Skeletal muscle cell (primary cell): ENCODE measurements at regions not wholly inside any gene's neighbourhood (a gene's known extent, or its start where the extent isn't known, plus 50 kb on each side); places are given as distances from the start of the nearest gene placed in this dataset.

ENCODE experiments used
- DNase-seq: peaks from one replicate; pipeline ENCODE4 v3.0.0-alpha.2; 2010; ENCODE audit warnings: low read depth
- H3K4me3 ChIP-seq: 2 replicates; pipeline ENCODE4 v1.5.1; 2011; ENCODE audit warnings: low read depth, mild to moderate bottlenecking, control low read depth, low read length, moderate library complexity

DNA sequence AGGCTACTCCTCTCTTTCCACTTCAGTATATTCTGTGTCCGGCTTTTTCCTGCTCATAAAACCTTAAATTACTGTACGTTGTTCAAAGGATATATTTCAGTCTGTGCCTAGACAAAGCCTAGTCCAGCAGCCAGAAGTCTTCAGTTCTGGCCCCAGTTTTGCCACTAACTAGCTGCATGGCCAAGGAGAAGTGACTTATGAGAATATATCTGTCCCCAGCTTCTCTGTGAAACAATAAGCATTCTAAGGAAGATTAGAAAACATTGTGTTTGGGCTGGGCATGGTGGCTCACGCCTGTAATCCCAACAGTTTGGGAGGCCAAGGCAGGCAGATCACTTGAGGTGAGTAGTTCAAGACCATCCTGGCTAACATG lies 105.0 kb upstream of the HDAC9 start:
- H3K4me3 ChIP-seq: no peak overlapping the region
- no peak for DNase-seq

DNA sequence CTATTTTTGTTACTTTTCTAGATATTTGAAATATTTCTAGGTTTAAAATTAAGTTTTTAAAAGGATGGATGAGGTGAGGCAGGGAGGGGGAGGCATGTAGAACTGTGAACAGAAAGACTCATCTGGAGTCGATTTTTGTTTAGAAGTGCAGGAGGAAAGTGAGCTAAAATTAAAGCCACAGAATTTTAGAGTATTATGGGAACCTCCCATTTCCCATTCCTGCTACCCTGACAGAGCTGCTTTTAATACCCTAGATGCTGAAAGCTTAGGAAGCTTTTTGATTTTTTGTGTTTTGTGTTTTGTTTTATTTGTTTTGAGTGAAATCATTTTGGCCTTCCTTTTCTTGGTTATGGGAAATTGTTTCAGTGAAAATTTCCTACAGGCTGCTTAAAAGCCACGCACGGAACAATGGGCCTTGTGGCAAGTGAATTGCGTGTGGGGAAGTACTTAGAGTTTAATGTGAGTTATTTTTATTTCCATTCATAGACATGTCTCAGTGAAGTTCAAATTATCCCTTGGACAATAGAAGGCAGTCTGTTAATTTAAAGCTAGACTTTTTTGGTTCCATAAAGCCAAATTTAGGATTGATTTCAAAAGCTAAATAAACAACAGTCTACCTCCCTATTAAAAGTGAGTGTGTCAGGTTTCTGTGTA lies 102.0 kb upstream of the HDAC9 start:
- no peak for DNase-seq
- H3K4me3 ChIP-seq: no peak overlapping the region

DNA sequence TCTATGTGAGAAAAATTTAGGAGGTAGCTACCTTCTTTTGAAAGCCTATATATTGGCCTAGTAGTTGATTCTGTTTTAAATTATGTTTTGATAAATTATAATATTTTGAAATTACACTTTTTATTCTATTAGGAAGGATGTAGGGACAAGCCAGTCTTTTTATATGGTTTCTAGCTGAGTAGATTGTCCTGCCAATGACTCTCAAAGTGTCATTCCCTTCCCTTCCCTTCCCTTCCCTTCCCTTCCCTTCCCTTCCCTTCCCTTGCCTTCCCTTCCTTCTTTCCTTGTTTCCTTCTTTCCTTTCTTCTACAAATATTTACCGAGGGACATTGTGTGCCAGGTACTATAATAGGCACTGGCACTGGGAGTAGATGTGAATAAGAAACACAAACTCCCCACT lies 99.7 kb upstream of the HDAC9 start:
- DNase-seq: no peak
- H3K4me3 ChIP-seq: no peak overlapping the region

DNA sequence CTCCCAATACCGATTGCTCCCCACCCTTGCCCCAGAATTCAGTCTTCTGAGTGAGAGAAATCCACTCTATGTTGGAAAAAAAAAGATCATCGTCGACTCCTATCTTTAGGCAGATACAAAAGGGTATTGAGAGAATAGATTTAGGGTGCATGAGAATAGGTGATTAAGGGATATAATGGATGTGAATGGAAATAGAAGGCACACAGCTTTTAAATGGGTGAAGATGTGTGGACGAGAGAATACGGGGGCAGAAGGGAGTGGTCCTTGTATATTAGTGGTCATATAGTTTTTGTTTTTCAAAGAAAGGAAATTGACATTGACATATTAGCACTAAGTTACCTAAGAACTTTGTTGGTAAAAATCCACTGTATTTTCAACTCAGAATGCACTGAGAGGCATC lies 98.6 kb upstream of the HDAC9 start:
- H3K4me3 ChIP-seq: no peak overlapping the region
- no peak for DNase-seq

DNA sequence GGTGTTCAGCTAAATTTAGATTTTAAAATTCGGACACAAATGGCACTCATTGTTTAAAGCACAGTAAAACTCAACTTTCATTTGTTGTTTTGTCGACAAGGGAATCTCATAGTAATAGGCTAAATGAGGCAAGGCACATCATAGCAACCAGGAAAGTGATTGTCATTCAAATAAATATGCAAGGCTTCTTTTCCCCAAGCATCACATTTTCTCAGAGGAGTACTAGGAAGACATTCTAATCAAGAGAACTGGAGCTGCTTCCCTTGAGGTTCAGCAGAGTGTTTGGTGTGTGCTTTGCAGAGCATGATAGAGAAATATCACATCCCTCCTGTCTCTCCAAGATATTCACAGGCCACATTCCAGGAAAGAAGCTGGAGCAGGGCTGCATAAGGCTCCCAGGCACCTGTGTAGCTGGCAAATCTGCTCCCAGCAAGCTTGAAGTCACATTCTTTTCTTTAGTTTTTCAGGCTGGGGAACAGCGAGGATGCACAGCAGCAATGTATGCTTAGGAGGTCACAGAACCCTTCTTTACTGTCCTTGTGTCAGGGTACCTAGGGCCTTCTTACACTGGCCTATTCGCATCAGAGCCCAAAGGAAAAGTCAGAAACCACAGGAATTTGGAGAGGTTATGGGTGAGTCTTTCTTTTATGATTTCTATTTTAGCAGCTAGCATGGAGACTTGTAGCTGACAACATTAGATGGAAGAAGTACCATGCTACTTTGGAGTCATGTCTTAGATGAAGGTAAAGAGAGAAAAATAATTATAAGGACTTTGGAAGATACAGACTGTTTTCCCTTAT lies 95.9 kb upstream of the HDAC9 start:
- H3K4me3 ChIP-seq: no peak overlapping the region
- no peak for DNase-seq

DNA sequence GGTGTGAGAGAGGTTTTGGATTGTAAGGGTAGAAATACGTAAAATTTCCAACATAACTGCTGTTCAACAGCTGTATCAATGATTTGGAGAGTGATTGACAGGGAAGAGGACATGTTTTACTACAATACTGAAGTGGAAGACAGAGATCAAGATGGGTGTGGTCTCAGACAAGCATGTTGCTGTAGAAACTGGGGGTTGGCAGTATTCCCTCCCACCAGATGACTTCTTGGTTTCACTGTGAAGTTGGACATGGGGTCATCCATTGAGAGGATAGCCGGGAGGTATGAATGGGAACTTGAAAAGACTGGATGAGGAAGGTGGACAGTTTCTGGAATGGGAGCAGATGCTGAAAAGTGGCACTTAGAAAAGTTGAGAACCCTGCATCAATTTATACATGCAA lies 95.3 kb upstream of the HDAC9 start:
- DNase-seq: no peak
- no peak overlapping the region for H3K4me3 ChIP-seq

DNA sequence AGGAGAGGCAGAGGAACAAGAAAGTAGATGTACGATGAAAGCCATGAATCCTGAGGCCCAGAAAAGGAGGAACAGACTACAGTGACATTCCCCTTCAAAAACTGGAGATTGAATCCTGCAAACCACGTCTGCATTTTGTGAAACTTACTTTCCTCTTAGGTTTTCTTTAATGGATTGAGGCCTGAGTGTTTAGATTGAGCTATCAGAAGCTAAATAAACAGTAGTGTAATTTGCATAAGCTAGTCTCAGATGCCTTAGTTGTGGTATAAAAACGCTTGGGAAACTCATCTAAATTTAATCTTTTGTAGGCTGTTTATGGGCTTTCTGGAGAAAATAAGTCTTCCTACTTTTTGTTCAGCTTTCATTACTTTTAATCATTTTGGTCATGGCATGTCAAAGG lies 94.8 kb upstream of the HDAC9 start:
- no peak for DNase-seq
- no peak overlapping the region for H3K4me3 ChIP-seq

DNA sequence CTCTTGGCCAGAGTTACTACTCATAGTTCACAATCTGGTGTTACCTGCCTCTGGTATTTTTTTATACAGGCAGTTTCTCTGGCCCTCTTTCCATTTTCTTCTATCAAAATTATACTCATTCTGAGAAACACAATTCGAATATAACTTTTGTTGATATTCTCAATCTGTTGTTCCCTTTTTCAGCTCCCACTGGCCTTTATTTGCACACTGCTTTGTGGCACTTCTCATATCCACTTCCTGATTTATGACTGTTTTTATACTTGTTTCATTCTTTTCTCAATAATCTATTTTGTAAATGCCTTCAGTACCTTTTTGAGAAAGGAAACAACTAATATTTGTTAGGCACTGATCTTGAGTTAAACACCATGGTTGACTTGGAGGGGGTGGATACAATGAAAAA lies 93.8 kb upstream of the HDAC9 start:
- no peak overlapping the region for H3K4me3 ChIP-seq

DNA sequence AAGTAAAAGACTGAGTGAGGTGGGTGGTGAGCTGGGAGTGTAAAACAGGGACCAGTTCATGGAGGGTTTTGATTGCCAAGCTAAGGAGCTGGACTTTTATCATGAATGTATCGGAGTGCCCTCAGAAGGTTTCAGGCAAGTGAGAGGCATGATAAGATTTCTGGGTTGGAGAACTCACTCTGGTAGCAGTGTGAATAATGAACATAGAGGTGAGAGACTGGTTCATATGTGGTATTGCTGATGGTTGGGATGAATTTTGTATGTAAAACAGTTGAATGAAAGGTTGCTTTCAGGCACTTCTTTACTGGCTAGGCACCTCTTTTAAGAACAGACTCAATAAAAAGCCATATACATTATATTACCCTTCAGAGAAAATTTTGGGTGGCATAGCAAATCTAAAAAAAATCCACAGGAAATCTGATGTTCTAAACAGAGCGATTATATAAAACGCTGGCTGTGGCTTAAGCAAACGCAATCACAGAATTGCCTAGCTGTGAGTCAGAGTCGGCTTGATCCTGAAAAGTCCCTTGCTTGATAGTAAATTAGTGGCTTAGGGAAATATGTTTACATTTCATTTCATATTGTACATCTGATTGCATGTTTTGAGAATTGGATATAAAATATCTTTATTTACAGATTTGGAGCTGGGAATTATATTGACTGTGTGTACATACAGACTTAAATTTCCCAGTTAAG lies 92.9 kb upstream of the HDAC9 start:
- peak; percentile 27 for DNase-seq
- no peak overlapping the region for H3K4me3 ChIP-seq

More for the DNA sequence above, 93.8 kb upstream of the HDAC9 start:
- DNase-seq: no peak

DNA sequence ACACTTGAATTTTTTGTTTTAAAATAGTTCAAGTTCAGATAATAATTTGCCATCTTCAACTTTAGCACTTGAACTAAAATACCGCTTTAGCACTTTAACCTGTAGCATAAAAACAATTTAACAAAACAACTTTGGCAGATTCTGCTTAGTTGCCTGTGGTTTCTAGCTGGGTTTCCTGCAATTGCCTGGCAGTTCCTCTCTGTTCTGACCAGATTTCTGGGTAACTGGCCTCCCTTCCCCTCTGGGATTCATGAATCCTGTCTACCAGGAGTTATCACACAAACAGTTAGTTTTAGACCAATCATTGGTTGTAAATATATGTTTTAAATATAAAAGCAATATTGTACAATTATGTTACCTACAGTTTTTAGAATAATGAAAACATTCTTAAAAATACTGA lies 89.8 kb upstream of the HDAC9 start:
- no peak overlapping the region for H3K4me3 ChIP-seq
- no peak for DNase-seq

DNA sequence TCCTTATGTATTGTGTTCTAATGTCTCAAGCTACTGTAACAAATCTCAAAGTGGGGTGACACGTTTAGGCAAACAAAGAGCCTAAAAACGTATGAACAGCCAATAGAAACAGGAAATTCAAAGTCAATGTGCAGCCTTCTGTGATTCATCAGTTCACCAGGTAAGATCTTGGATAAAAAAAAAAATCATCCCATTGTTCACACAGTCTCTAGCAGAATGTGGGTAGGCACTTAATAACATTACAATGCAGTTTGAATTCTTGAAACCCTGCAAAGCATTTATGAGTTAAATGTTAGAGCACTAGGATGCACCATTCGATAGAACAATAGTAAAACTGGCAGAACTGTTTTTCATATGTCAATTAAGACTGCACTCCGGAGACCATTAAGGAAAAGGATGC lies 88.2 kb upstream of the HDAC9 start:
- no peak for DNase-seq

DNA sequence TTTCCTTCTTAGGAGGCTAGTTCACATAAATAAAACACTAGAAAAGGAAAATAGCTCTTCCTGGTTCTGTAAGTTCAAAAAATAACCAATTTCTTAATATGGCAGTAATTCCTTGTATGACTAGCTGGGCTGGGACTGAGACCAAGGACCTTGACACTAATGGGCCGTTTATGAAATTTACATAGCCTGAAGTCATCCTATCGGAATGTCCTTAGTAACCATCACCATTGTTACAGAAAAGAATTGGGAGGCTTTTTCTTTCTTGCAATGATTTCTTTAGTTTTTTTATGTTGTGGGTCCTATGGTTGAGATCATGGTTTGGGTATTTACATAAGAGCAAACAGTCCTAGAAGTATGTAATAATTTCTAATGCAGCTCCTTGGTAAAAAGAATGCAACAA lies 87.1 kb upstream of the HDAC9 start:
- peak; percentile 80 for DNase-seq

More for the DNA sequence above, 88.2 kb upstream of the HDAC9 start:
- H3K4me3 ChIP-seq: no peak overlapping the region

DNA sequence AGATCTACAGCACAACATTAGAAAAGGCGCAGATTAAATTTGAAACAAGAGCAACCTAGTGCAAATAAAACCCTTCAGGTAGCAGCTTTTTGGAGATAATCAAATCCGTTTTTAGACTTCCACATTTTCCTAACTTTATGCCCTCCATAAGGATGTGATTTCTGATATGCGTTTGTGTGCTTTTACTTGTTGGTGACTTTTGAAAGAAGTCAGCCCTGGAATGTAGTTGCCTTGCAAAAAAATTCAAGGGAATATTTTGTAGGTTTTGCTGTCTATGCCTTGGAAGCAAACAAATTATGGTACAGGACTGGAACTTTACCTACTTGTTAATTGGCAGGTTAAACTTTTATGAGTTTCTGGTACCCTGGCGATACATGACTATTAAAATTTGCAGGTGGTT lies 86.7 kb upstream of the HDAC9 start:
- DNase-seq: no peak
- no peak overlapping the region for H3K4me3 ChIP-seq

More for the DNA sequence above, 87.1 kb upstream of the HDAC9 start:
- H3K4me3 ChIP-seq: no peak overlapping the region

DNA sequence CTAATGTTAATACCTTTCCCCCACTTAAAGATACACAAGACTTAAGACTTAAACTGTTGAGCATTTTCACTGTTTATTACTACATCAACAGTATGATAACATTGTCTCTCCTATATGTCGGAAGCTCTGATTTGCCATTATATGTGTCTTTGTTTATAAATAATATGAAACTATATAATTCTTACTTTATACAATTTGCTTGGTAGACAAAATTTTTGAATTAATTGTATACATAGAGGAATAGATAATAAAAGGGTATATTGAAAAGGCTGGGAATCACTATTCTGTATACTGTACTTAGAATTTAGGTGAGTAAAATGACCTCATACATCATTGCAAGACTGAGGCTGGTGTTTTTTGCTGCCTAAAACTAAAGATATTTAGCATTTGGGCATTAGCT lies 82.1 kb upstream of the HDAC9 start:
- no peak for DNase-seq
- no peak overlapping the region for H3K4me3 ChIP-seq

DNA sequence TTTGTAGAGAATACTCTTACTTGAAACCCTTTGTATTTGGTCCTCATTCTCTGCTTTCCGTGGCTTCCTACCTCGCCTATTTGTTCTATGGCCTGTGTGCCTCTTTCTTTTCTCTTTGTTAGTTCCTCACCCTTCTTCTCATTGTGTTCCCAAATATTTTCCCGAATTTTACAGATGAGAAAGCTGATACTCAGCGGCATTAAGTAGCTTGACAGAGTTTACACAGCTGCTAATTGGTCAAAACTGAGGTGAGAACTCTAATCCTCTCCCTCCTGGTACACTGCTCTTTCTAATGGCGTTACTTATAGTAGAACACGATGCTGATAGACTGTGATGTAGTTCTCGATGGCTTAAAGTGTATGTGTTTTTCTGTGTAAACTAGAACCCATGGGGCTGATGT lies 80.7 kb upstream of the HDAC9 start:
- no peak for DNase-seq
- H3K4me3 ChIP-seq: no peak overlapping the region

DNA sequence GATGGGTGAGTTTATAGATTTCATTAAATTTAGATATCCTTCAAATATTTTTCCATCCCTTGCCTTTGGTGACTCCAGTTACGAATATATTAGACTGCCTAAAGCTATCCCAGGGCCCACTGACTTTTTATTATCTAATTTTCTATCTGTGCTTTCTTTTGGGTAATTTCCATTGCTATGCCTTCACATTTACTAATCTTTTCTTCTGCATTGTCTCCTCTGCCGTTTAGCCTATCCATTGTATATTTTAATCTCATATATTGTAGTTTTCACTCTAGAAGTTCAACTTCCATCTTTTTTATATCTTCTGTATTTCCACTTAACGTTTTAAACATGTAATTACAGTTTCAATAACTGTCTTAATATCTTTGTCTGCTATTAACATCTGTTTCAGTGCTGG lies 78.6 kb upstream of the HDAC9 start:
- DNase-seq: no peak
- no peak overlapping the region for H3K4me3 ChIP-seq

DNA sequence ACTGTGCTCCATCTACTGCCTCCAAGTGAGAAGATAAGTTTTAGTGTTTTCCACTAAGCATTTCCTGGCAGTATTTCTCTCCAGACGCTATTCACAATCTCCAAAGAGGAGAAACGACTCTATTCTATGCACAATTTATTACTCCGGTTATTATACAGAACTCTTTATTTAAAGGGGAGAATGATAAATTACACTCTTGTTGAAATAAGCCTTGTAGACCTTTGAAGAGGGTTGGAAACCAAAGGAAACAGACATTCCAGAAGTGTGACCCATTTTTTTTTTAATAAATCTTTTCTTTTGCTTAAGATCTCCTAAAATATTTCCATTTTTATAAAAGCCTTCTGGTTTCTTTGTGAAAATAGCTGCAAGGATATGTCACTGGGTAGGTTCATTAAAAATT lies 76.1 kb upstream of the HDAC9 start:
- H3K4me3 ChIP-seq: no peak overlapping the region
- no peak for DNase-seq

DNA sequence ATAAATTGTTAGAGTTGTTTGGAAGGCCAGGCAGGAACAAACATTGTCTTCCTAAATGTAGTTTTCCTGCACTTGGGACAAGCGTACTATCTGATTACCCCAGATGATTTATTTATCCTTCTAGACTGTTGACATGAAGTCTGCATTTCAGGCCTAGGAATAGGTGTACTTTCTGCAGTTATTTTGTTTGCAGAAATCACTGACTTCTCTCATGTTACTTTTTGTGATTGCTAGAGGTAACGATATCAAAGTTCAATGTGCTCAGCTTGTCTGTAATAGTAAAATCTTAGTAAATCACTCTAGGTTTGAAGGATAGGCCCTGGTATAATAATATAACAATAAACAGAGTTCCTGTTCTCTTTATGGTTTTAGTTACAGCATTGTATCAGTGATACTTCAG lies 75.4 kb upstream of the HDAC9 start:
- DNase-seq: no peak
- H3K4me3 ChIP-seq: no peak overlapping the region

DNA sequence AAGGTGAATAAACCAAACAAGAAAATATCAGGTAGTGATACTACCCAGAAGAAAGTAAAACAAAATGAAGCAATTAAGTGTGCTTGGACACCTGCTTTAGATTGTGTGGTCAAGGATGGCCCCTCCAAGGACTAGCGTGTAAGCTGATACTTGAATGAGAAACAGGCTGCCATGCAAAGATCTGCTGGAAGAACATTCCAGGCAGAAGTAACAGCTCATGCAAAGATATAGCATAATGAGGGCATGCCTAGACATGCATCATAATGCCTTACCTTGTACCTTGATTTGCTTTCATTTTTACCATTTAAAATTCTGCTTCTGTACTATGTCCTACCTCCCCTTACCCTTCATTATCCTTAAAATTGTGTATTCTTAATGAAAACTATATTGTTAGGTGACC lies 74.8 kb upstream of the HDAC9 start:
- no peak overlapping the region for H3K4me3 ChIP-seq

DNA sequence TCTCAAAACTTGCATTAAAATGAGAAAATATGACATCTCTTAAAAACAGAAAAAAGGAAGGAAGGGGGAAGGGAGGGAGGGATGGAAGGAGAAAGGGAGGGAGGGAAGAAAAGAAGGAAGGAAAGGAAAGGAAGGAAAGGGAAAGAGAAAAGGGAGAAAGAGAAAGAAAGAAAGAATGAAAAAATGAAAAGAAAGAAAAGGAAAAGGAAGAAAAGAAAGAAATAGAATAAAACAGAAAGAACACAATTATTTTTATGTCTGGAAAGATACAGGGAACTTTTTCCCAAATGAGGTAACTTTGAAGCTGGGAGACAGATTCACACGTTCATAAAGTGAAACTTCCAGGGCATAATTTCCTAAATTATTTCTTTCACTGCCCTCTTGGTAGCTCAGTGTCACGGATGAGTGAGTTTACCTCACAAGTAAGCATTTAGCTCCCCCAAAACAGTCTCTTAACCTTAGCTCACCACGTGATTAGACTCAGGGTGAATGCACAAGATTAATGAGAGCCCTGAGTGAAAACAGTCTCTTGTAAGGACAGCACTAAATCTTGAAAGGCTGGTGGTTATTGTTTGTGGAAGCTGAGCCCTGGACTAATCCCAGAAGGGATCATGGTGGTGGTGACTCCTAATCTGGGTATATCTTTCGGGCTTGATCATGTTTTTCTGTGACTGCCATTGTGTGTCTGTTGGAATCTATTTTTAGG lies 74.1 kb upstream of the HDAC9 start:
- no peak for DNase-seq
- no peak overlapping the region for H3K4me3 ChIP-seq

More for the DNA sequence above, 74.8 kb upstream of the HDAC9 start:
- no peak for DNase-seq
